Epithelial cell of esophagus (primary cell): ENCODE measurements at regions not wholly inside any gene's neighbourhood (a gene's known extent, or its start where the extent isn't known, plus 50 kb on each side); places are given as distances from the start of the nearest gene placed in this dataset.
A peak's percentile ranks its signal among the peaks of the same experiment; 100 is the strongest.

ENCODE experiments used
- DNase-seq: peaks from one replicate; pipeline ENCODE4 v3.0.0; 2010; ENCODE audit warnings: low read depth
- H3K4me3 ChIP-seq: 2 replicates; pipeline ENCODE4 v1.5.1; 2011; ENCODE audit warnings: mild to moderate bottlenecking, low read length, control low read depth
- CTCF ChIP-seq: IDR thresholded peaks from 2 replicates; pipeline ENCODE4 v1.5.1; 2011; ENCODE audit warnings: low read depth, mild to moderate bottlenecking, low read length, control low read depth, inconsistent platforms; ENCODE audit not compliant: insufficient read depth; ENCODE audit errors: missing control alignments

GRCh38 chr12:92030618-92031017 is 115.0 kb downstream of the BTG1 start:
- no peak for TF ChIP-seq CTCF
- H3K4me3 ChIP-seq, result no peak overlapping the region
- no peak for DNase-seq

GRCh38 chr12:92029902-92030586 is 115.6 kb downstream of the BTG1 start:
- DNase-seq, result no peak
- H3K4me3 ChIP-seq, result no peak overlapping the region
- no peak for TF ChIP-seq CTCF

DNA sequence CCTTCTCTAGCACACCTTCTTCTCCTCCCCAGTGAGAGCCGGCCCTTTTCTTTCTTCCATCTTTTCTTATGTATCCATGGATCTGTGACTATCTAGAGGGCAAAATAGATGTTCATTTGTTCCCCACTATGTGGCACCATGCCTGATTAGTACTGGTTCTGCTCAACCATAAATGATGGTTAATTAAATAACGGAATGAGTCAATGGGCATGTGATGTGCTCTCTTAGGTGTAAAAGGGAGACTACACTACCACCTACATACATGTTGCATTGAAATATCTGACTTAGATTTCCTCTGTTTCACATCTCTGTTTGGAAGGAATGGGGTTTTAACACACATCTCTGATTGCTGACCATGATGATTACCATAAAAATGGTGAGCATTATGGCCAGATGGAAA is 116.5 kb downstream of the BTG1 start:
- H3K4me3 ChIP-seq, result no peak overlapping the region
- no peak for DNase-seq
- no peak for TF ChIP-seq CTCF

DNA sequence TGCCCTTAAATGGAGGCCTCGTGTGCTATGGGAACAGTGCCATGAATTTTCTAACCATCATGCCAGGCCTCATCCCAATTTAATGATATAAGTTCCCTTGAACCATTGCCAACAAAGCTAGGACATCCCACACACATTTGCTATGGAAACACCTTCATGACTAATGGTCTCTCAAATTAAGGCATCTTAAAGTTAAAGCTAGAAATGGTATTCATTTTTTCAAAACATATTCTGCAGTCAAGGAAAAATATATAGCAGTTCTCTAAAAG is 117.3 kb downstream of the BTG1 start:
- no peak overlapping the region for H3K4me3 ChIP-seq
- TF ChIP-seq CTCF, result no peak
- DNase-seq, result peak; percentile 74

DNA sequence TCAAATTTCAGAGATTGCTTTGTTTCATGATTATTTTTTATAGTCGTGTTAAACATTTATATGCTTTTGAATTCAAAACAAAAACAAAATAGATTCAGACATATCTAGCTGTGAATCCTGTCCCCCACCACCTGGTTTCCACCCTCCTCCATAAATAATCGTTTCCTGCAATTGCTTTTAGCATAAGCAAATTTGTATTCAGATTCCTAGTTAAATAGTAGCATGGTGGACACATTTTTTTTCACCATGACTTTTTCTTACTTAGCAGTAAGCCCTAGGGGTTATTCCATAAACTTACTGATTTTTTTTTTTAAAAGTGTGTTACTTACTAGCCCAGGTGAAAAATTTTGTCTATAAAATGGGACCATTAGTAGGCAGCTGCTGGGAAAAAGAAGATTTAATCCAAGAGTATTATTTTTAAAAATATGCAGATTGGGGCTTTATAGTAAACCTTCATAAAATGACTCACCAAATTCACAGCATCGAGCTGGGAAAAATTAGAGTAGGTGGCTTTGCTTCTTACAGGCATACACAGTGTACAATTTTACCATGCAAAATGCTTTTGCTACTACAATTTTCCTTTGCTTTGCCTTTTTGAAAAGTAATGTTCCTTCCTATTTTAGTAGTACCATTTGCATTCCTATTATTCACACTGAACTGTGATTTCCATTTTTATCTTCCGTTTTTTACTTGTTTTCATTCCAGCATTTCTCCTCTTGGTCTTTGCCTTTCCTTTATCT is 117.8 kb downstream of the BTG1 start:
- no peak for TF ChIP-seq CTCF
- no peak for DNase-seq
- no peak overlapping the region for H3K4me3 ChIP-seq

GRCh38 chr12:92027243-92027642 is 118.4 kb downstream of the BTG1 start:
- DNase-seq, result no peak
- TF ChIP-seq CTCF, result no peak
- H3K4me3 ChIP-seq, result no peak overlapping the region
